ENCODE measurements at regions not wholly inside any gene's neighbourhood (a gene's known extent, or its start where the extent isn't known, plus 50 kb on each side); places are given as distances from the start of the nearest gene placed in this dataset.
"Not testable (repeated sequence)": the region's sequence is repeated elsewhere in the genome, so short reads cannot be mapped to it uniquely, and the experiment has no call there.

GRCh38 chr11:134589129-134589528 is 177.1 kb upstream of the B3GAT1 start:
- H3K9ac ChIP-seq (ENCODE audit: insufficient read depth, low read length) = no peak overlapping the region
- H3K4me2 ChIP-seq (ENCODE audit: extremely low read depth, insufficient read depth, low read length) = no peak overlapping the region
- H3K27ac ChIP-seq (ENCODE audit: insufficient read depth, low read length) = no peak overlapping the region
- no peaks in the 10 kb centered on the region for H3K79me2 ChIP-seq (ENCODE audit: control insufficient read depth, insufficient read depth, low read length)
- TF ChIP-seq EZH2 (IDR thresholded peaks at IDR 0.05; ENCODE audit: low read length, missing control alignments) = no peak
- TF ChIP-seq CTCF (conservative IDR thresholded peaks at IDR 0.05 in 1 of 2, IDR thresholded peaks at IDR 0.05 in 1 of 2; ENCODE audit: low read depth in 1 of 2, low read length in 2 of 2) = no peak
- H2AFZ ChIP-seq (ENCODE audit: low read length) = no peak overlapping the region
- H3K27me3 ChIP-seq (ENCODE audit: control insufficient read depth, insufficient read depth, low read length) = no peaks in the 10 kb centered on the region
- DNase-seq (ENCODE audit: low read depth in 2 of 2) = no peak
- no peaks in the 10 kb centered on the region for H4K20me1 ChIP-seq (ENCODE audit: control insufficient read depth, extremely low read depth, insufficient read depth, low read length)
- no peaks in the 10 kb centered on the region for H3K36me3 ChIP-seq (ENCODE audit: control insufficient read depth, insufficient read depth, low read length)
- no peak overlapping the region for H3K4me3 ChIP-seq (replicated peaks in 1 of 4; ENCODE audit: control extremely low read depth in 1 of 4, insufficient read depth in 1 of 4, low read depth in 3 of 4, low read length in 4 of 4)
- H3K9me3 ChIP-seq (ENCODE audit: control insufficient read depth, insufficient read depth, low read depth, low read length) = no peaks in the 10 kb centered on the region
- no peaks in the 10 kb centered on the region for H3K4me1 ChIP-seq (ENCODE audit: control insufficient read depth, extremely low read depth, insufficient read depth, low read length)

GRCh38 chr11:134588460-134589110 is 176.5 kb upstream of the B3GAT1 start:
- not testable (repeated sequence) for H3K9ac ChIP-seq (ENCODE audit: insufficient read depth, low read length); H3K36me3 ChIP-seq (ENCODE audit: control insufficient read depth, insufficient read depth, low read length); H3K4me2 ChIP-seq (ENCODE audit: extremely low read depth, insufficient read depth, low read length); H3K27ac ChIP-seq (ENCODE audit: insufficient read depth, low read length); H3K79me2 ChIP-seq (ENCODE audit: control insufficient read depth, insufficient read depth, low read length); H2AFZ ChIP-seq (ENCODE audit: low read length); H3K4me1 ChIP-seq (ENCODE audit: control insufficient read depth, extremely low read depth, insufficient read depth, low read length); DNase-seq (ENCODE audit: low read depth in 2 of 2); H4K20me1 ChIP-seq (ENCODE audit: control insufficient read depth, extremely low read depth, insufficient read depth, low read length); H3K9me3 ChIP-seq (ENCODE audit: control insufficient read depth, insufficient read depth, low read depth, low read length); H3K4me3 ChIP-seq (replicated peaks in 1 of 4; ENCODE audit: control extremely low read depth in 1 of 4, insufficient read depth in 1 of 4, low read depth in 3 of 4, low read length in 4 of 4); H3K27me3 ChIP-seq (ENCODE audit: control insufficient read depth, insufficient read depth, low read length)

GRCh38 chr11:134587345-134587744 is 175.3 kb upstream of the B3GAT1 start:
- Histone ChIP-seq H3K27ac (ENCODE audit: insufficient read depth, low read length) (no peak overlapping the region), H4K20me1 (ENCODE audit: control insufficient read depth, extremely low read depth, insufficient read depth, low read length) (no peaks in the 10 kb centered on the region), H3K27me3 (ENCODE audit: control insufficient read depth, insufficient read depth, low read length) (no peaks in the 10 kb centered on the region), H3K9ac (ENCODE audit: insufficient read depth, low read length) (no peak overlapping the region), H3K4me2 (ENCODE audit: extremely low read depth, insufficient read depth, low read length) (no peak overlapping the region), H3K4me1 (ENCODE audit: control insufficient read depth, extremely low read depth, insufficient read depth, low read length) (no peaks in the 10 kb centered on the region), H3K9me3 (ENCODE audit: control insufficient read depth, insufficient read depth, low read depth, low read length) (no peaks in the 10 kb centered on the region), H3K36me3 (ENCODE audit: control insufficient read depth, insufficient read depth, low read length) (no peaks in the 10 kb centered on the region), H3K4me3 (replicated peaks in 1 of 4; ENCODE audit: control extremely low read depth in 1 of 4, insufficient read depth in 1 of 4, low read depth in 3 of 4, low read length in 4 of 4) (no peak overlapping the region), H3K79me2 (ENCODE audit: control insufficient read depth, insufficient read depth, low read length) (no peaks in the 10 kb centered on the region), H2AFZ (ENCODE audit: low read length) (no peak overlapping the region)
- TF ChIP-seq CTCF (conservative IDR thresholded peaks at IDR 0.05 in 1 of 2, IDR thresholded peaks at IDR 0.05 in 1 of 2; ENCODE audit: low read depth in 1 of 2, low read length in 2 of 2) = no peak
- no peak for TF ChIP-seq EZH2 (IDR thresholded peaks at IDR 0.05; ENCODE audit: low read length, missing control alignments)
- DNase-seq (ENCODE audit: low read depth in 2 of 2) = no peak
